ENCODE measurements at regions not wholly inside any gene's neighbourhood (a gene's known extent, or its start where the extent isn't known, plus 50 kb on each side); places are given as distances from the start of the nearest gene placed in this dataset.

DNA sequence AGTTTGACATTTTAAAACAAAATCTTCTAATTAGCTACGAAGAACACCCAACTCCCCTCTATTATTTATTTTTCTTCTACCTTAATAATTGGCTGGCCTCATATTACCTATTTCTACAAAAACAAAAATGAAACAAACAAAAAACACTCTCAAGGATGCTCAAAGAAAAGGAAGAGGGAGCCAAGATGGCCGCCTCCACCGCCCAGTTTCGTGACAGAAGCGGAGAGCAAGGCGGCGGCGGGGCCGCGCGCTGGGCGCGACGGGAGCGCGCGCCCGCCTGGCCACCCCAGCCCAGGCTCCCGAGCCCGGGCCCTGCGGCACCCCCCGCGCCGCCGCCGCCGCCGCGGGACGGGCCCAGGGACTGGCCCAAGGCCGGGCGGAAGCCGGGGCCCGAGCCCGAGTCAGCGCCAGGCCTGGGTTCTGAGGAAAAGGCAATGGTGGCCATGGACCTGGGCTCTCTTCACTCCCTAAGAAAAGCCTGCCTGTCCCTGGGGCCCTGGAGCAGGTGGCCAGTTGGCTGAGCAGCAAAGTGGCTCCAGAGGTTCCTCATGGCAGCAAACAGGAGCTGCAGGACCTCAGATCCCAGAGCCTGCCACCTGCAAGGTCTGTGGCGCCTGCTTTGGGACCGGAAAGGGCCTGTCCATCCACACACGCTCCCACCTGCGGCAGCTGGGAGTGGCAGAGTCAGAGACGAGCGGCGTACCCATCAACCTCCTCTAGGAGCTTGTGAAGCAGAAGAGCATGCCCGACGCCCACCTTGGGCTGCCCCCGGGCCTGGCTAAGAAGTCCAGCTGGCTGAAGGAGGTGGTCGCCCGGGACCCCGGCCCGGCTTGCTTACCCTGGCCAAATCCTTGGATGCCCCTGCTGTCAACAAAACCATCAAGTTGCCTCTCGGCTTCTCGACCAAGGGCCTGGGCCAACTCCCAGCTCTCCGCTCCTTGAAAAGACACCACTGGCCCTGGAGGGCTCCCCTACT is 543.2 kb upstream of the CCDC179 start:
- DNase-seq (ENCODE audit: low spot score in 2 of 2) = peak in 1 of 2 donors; percentile 55
- no peaks in the 10 kb centered on the region for H3K4me1 ChIP-seq
- no peak for TF ChIP-seq POLR2AphosphoS5 (IDR thresholded peaks at IDR 0.05)
- no peaks in the 10 kb centered on the region for H3K36me3 ChIP-seq
- H3K27ac ChIP-seq = no peak overlapping the region
- H3K4me3 ChIP-seq = no peak overlapping the region
- no peaks in the 10 kb centered on the region for H3K27me3 ChIP-seq
- whole genome bisulfite sequencing = 98% methylated on average over 36 of the region's 53 CpGs
- peaks cover 4% of the 10 kb centered on the region for H3K9me3 ChIP-seq

DNA sequence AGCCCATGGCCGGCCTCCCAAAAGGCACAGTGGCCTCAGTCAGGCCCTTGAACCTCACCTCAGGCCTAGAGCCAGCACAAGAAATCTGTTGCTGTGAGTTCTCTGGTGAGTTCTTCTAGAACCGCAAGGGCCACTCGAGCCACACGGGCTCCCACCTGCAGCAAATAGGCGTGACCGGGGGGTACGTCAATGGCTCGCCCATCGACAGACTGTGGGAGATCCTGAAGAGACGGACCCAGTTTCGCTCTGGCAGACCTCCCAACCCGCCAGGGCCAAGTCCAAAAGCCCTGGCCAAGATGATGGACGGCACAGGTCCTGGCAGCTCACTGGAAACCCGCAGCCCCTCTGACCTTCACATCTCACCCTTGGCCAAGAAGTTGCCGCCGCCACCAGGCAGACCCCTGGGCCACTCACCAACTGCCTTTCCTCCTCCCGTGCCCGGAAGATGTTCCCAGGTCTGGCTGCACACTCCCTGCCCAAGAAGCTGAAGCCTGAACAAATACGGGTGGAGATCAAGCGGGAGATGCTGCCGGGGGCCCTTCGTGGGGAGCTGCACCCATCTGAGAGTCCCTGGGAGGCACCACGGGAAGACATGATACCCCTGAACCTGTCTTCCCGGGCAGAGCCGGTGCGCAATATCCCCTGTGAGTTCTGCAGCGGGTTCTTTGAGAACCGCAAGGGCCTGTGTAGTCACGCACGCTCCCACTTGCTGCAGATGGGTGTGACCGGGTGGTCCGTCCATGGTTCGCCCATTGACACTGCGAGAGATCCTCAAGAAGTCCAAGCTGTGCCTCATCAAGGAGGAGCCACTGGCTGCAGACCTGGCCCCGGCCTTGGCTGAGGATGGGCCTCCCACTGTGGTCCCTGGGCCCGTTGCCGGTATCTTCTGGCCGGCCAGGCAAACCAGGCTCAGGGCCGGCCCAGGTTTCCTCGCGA is 544.2 kb upstream of the CCDC179 start:
- Histone ChIP-seq H3K9me3 (peaks cover 4% of the 10 kb centered on the region), H3K36me3 (no peaks in the 10 kb centered on the region), H3K27me3 (no peaks in the 10 kb centered on the region), H3K4me1 (no peaks in the 10 kb centered on the region), H3K4me3 (no peak overlapping the region), H3K27ac (no peak overlapping the region)
- 94% methylated on average over 28 of the region's 41 CpGs for WGBS
- DNase-seq (ENCODE audit: low spot score in 2 of 2) = no peak
- TF ChIP-seq POLR2AphosphoS5 (IDR thresholded peaks at IDR 0.05) (no peak), EP300 (IDR thresholded peaks at IDR 0.05) (no peak), POLR2A (IDR thresholded peaks at IDR 0.05) (no peak)
- TF ChIP-seq, protein P1, sequence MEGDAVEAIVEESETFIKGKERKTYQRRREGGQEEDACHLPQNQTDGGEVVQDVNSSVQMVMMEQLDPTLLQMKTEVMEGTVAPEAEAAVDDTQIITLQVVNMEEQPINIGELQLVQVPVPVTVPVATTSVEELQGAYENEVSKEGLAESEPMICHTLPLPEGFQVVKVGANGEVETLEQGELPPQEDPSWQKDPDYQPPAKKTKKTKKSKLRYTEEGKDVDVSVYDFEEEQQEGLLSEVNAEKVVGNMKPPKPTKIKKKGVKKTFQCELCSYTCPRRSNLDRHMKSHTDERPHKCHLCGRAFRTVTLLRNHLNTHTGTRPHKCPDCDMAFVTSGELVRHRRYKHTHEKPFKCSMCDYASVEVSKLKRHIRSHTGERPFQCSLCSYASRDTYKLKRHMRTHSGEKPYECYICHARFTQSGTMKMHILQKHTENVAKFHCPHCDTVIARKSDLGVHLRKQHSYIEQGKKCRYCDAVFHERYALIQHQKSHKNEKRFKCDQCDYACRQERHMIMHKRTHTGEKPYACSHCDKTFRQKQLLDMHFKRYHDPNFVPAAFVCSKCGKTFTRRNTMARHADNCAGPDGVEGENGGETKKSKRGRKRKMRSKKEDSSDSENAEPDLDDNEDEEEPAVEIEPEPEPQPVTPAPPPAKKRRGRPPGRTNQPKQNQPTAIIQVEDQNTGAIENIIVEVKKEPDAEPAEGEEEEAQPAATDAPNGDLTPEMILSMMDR (IDR thresholded peaks at IDR 0.05) = no peak

DNA sequence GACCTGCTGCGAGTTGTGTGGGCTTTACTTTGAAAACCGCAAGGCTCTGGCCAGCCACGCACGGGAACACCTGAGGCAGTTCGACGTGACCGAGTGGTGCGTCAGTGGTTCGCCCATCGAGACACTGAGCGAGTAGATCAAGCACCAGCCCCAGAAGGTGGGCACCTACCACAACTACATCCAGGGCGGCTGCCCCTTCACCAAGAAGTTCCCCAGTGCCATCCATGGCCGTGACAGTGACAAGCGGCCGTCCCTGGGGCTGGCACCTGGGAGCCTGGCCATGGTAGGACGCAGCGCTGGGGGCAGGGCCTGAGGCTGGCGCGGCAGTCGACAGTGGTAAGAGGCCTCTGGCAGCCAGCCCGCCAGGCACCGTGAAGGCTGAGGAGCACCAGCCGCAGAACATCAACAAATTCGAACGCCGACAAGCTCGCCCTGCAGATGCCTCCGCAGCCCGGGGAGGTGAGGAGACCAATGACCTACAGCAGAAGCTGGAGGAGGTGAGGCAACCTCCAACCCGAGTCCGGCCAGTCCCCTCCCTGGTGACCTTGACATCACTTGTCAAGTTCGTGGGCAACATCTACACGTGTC is 545.2 kb upstream of the CCDC179 start:
- Histone ChIP-seq H3K4me3 (no peak overlapping the region), H3K4me1 (no peaks in the 10 kb centered on the region), H3K36me3 (no peaks in the 10 kb centered on the region), H3K27me3 (no peaks in the 10 kb centered on the region), H3K27ac (no peak overlapping the region), H3K9me3 (peaks cover 5% of the 10 kb centered on the region)
- 100% methylated on average over 1 of the region's 33 CpGs for WGBS
- no peak for DNase-seq (ENCODE audit: low spot score in 2 of 2)
- TF ChIP-seq, protein P1 (IDR thresholded peaks at IDR 0.05) = no peak
- TF ChIP-seq POLR2AphosphoS5 (IDR thresholded peaks at IDR 0.05) (no peak), EP300 (IDR thresholded peaks at IDR 0.05) (no peak), POLR2A (IDR thresholded peaks at IDR 0.05) (no peak)

DNA sequence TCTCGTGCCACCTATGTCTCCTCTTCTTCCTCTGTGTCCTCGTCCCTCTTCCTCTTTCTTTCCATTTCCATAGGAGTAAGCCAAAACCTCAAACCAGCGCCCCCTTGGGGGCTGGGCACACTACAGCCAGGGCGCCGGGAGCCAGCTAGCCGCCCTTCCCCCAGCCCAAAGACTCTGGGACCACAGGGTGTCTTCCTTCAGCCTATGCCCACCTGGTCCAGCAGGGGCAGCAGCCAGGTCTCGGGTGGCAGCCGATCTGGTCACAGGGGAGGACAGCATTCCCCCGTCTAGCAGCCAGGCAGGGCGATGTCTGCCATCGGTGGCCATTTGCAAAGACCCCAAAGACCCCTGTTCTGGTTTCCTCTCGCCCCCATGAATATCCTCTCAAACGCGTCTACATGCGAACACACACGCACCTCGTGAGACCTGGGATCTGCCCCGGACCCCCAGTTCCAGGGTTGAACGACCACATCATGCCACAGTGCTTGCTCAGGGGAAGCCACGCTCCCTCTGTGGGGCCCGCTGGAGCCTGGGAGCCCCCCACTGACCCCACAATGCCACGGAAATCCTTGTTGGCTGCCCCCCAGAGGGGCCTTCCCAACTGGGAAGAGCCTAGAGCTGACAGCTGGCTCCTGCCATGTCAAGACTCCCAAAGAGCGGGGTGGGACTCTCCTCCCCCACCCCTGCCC is 546.0 kb upstream of the CCDC179 start:
- TF ChIP-seq POLR2AphosphoS5 (IDR thresholded peaks at IDR 0.05) (no peak), EP300 (IDR thresholded peaks at IDR 0.05) (no peak), POLR2A (IDR thresholded peaks at IDR 0.05) (no peak)
- TF ChIP-seq, protein P1 (IDR thresholded peaks at IDR 0.05) = no peak
- 88% methylated on average over 23 of the region's 23 CpGs for WGBS
- DNase-seq (ENCODE audit: low spot score in 2 of 2) = no peak
- H3K27me3 ChIP-seq = no peaks in the 10 kb centered on the region
- no peaks in the 10 kb centered on the region for H3K36me3 ChIP-seq
- no peaks in the 10 kb centered on the region for H3K4me1 ChIP-seq
- H3K9me3 ChIP-seq = peaks cover 11% of the 10 kb centered on the region
- no peak overlapping the region for H3K4me3 ChIP-seq
- no peak overlapping the region for H3K27ac ChIP-seq

DNA sequence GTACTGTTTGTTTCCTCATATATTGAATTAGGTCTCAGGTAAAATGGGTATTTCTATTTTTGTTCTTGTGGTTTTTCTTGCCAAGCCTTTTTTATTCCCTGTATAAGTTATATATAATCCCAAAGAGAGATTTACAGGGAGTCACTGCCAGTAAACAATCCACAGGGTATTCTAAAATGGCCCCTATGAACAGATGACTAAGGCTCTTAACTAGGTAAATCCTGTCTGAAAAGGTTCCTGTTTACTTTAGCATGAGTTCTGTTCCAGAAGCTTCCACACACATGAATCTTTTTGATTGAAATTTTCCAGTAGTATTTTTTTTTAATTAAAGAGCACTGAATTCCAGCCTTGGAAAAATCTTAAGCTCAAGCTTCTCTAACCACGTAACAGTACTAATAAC is 552.8 kb upstream of the CCDC179 start:
- H3K4me1 ChIP-seq = no peaks in the 10 kb centered on the region
- H3K27ac ChIP-seq = no peak overlapping the region
- H3K4me3 ChIP-seq = no peak overlapping the region
- H3K36me3 ChIP-seq = no peaks in the 10 kb centered on the region
- TF ChIP-seq, protein P1 (IDR thresholded peaks at IDR 0.05) = no peak
- no peaks in the 10 kb centered on the region for H3K27me3 ChIP-seq
- H3K9me3 ChIP-seq = peaks cover 18% of the 10 kb centered on the region
- no peak for DNase-seq (ENCODE audit: low spot score in 2 of 2)
- 75% methylated on average over 1 of the region's 1 CpG for WGBS

Measured in suprapubic skin (tissue), 4 donors.